ENCODE measurements at regions not wholly inside any gene's neighbourhood (a gene's known extent, or its start where the extent isn't known, plus 50 kb on each side); places are given as distances from the start of the nearest gene placed in this dataset.

DNA sequence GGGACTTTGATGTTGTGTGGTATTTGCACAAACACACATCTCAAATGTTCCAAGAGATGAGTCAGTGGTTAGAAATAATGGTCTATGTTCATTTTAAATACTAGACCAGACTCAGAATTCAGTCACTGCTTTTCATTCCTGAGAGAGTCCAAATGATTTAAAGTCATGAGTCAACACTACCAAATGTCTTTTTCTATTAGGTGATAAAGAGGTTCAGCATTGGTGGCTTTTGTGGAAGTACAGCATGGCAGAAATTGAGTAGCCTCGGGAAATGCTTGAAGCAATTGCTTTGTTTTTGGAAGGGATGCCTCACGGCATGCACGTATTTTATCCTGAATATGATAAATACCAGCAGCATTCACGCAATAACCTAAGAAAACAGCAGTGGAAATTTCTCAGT, 115.7 kb downstream of the DIO2 start:
- no peak overlapping the region for H3K27ac ChIP-seq
- no peak for DNase-seq
- no peaks in the 10 kb centered on the region for H3K36me3 ChIP-seq
- intact Hi-C loops (cut with DNase I; ENCODE audit: low total_unique reads): no loop called here
- TF ChIP-seq POLR2A (IDR thresholded peaks at IDR 0.05): no peak
- TF ChIP-seq, protein P1, sequence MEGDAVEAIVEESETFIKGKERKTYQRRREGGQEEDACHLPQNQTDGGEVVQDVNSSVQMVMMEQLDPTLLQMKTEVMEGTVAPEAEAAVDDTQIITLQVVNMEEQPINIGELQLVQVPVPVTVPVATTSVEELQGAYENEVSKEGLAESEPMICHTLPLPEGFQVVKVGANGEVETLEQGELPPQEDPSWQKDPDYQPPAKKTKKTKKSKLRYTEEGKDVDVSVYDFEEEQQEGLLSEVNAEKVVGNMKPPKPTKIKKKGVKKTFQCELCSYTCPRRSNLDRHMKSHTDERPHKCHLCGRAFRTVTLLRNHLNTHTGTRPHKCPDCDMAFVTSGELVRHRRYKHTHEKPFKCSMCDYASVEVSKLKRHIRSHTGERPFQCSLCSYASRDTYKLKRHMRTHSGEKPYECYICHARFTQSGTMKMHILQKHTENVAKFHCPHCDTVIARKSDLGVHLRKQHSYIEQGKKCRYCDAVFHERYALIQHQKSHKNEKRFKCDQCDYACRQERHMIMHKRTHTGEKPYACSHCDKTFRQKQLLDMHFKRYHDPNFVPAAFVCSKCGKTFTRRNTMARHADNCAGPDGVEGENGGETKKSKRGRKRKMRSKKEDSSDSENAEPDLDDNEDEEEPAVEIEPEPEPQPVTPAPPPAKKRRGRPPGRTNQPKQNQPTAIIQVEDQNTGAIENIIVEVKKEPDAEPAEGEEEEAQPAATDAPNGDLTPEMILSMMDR (IDR thresholded peaks at IDR 0.05): no peak
- no peak overlapping the region for H3K4me3 ChIP-seq
- no peaks in the 10 kb centered on the region for H3K9me3 ChIP-seq
- no peaks in the 10 kb centered on the region for H3K27me3 ChIP-seq
- no peaks in the 10 kb centered on the region for H3K4me1 ChIP-seq

DNA sequence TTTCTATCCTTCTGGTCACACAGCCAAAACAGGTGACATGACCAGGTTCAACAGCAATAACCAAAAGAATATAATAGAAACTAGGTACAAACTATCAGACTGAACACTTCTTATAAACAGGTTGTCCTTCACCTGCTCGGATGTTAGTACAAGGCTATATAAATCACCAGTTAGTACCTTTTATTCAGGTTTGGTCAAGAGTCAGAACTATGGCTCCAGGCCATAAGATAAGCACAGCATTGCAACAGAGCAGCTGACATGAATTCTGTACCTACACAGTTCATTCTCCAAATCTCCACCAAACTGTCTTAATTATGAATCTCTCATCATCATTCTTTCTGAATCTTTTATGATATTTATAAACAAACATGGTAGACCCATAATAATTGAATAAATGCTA, 123.9 kb downstream of the DIO2 start:
- TF ChIP-seq POLR2A (IDR thresholded peaks at IDR 0.05): no peak
- TF ChIP-seq, protein P1 (IDR thresholded peaks at IDR 0.05): no peak
- Histone ChIP-seq H3K4me3 (no peak overlapping the region), H3K4me1 (no peaks in the 10 kb centered on the region), H3K27ac (no peak overlapping the region), H3K36me3 (no peaks in the 10 kb centered on the region), H3K27me3 (no peaks in the 10 kb centered on the region), H3K9me3 (no peaks in the 10 kb centered on the region)
- intact Hi-C loops (cut with DNase I; ENCODE audit: low total_unique reads): no loop called here
- no peak for DNase-seq

DNA sequence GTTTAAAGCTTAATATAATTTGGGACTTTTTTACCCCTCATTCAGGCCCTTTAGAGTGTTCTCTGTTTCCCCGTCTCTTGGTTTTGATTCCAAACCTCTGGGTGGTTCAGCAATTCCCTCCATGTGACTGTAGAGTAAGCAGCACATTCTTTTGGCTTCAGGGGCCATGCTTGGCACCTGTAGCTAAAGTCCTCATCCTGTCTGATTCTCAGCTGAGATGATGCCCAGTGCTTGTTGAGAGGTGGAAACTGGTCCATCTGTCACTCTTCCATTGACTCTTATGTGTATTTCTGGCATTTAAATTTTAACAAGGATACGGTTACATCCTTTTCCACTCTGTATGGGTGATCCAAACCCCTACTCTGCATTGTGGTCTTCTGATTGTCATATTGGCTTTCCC, 127.1 kb downstream of the DIO2 start:
- H3K27ac ChIP-seq: no peak overlapping the region
- H3K4me3 ChIP-seq: no peak overlapping the region
- DNase-seq: no peak
- H3K27me3 ChIP-seq: no peaks in the 10 kb centered on the region
- no peaks in the 10 kb centered on the region for H3K36me3 ChIP-seq
- H3K4me1 ChIP-seq: no peaks in the 10 kb centered on the region
- intact Hi-C loops (cut with DNase I; ENCODE audit: low total_unique reads): no loop called here
- TF ChIP-seq, protein P1 (IDR thresholded peaks at IDR 0.05): no peak
- TF ChIP-seq POLR2A (IDR thresholded peaks at IDR 0.05): no peak
- no peaks in the 10 kb centered on the region for H3K9me3 ChIP-seq

DNA sequence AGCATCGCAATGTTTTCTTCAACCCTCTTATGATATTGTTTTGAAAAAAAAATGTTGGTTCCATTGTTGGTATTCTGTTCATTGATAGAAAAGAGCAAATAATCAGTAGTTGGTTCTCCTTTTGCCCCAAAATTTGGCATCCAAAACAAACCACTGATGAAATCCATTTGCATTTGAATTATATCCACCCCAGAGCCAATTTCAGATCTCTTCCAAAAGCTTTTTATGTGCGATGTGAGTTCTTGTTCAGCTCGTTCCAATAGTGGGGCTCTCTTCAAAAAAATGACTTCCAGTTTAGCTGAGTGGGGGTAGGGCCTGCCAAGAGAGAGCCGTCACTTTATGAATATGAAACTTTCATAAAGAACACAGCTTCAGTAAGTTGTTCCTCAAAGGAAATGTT, 130.7 kb downstream of the DIO2 start:
- intact Hi-C loops (cut with DNase I; ENCODE audit: low total_unique reads): no loop called here
- H3K4me3 ChIP-seq: no peak overlapping the region
- no peak overlapping the region for H3K27ac ChIP-seq
- H3K36me3 ChIP-seq: no peaks in the 10 kb centered on the region
- TF ChIP-seq, protein P1 (IDR thresholded peaks at IDR 0.05): no peak
- no peak for TF ChIP-seq POLR2A (IDR thresholded peaks at IDR 0.05)
- no peaks in the 10 kb centered on the region for H3K27me3 ChIP-seq
- H3K4me1 ChIP-seq: no peaks in the 10 kb centered on the region
- no peak for DNase-seq
- H3K9me3 ChIP-seq: no peaks in the 10 kb centered on the region

DNA sequence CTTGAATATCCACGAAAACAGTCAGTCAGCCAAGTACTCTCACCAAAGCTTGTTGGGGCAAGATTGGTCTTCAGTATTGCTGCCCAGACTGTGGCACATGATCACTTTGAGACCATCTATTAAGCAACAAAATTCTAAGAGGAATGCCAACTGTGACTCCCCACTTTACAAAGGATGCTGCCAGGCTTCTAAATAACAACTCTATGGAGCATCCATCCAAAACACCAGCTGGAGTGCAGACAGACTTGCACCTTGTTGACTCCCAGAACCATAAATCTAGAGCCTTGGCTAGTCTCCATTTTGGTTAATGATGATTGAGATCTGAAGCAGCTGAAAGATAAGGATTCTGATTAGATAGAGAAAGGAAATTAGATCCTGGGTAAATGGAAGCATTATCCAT, 132.8 kb downstream of the DIO2 start:
- H3K27ac ChIP-seq: no peak overlapping the region
- H3K4me1 ChIP-seq: no peaks in the 10 kb centered on the region
- H3K9me3 ChIP-seq: no peaks in the 10 kb centered on the region
- H3K27me3 ChIP-seq: no peaks in the 10 kb centered on the region
- no peaks in the 10 kb centered on the region for H3K36me3 ChIP-seq
- no peak overlapping the region for H3K4me3 ChIP-seq
- TF ChIP-seq POLR2A (IDR thresholded peaks at IDR 0.05): no peak
- TF ChIP-seq, protein P1 (IDR thresholded peaks at IDR 0.05): no peak
- intact Hi-C loops (cut with DNase I; ENCODE audit: low total_unique reads): no loop called here
- DNase-seq: no peak

All from uterus (tissue), 3 donors.